HG03521 (cell line): ENCODE measurements at regions not wholly inside any gene's neighbourhood (a gene's known extent, or its start where the extent isn't known, plus 50 kb on each side); places are given as distances from the start of the nearest gene placed in this dataset.
"Not testable (repeated sequence)": the region's sequence is repeated elsewhere in the genome, so short reads cannot be mapped to it uniquely, and the experiment has no call there.

Source experiments
- ATAC-seq: cut with Tn5 transposase; IDR thresholded peaks from one replicate; pipeline ENCODE4 v1.9.1; 2021; ENCODE audit warnings: mild to moderate bottlenecking, moderate library complexity; ENCODE audit not compliant: unreplicated experiment

DNA sequence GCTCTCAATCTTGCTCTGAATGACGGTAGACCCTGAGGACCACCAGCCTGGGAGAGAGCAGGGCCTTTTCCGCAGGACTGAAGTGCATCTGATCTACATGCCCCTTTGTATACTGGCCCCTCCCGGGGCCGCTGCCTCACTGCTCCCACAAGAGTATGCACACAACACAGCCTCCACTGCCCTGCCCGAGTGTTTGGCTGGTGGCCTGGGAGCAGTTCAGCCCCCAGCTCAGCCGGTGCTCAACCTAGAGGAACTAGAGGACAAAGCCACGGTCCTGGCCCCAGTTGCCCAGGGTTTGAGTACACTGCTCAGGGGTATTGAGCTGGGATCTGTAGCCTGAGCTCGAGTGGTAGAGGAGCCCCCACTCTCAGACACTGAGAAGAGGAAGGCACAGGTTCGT lies 118.9 kb upstream of the CAB39 start:
- no peak for ATAC-seq

DNA sequence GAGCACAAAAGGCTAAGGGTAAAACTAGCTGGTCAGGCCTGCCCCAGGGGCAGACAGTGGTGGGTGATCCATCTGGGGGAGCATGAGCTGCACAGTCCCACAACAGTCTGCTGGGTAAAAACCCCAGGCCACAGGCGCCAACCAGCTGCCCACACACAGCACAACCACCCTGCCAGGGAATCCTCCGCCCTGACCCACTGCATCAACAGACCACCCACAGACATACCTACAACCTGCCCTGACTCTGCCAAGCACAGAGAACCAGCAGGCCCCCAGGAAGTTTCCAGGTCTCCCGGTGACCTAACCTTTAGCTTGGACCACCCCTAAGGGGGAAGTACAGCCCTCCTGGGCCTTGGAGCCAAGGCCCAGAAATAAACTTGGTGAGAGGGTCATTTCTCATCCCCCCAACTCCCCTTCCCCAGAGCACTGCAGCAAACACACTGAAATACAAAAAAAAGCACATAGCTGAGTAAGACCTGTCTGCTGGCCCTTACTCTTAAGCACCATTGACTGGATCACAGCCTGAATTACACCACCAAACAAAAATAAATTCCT lies 118.3 kb upstream of the CAB39 start:
- no peak for ATAC-seq

DNA sequence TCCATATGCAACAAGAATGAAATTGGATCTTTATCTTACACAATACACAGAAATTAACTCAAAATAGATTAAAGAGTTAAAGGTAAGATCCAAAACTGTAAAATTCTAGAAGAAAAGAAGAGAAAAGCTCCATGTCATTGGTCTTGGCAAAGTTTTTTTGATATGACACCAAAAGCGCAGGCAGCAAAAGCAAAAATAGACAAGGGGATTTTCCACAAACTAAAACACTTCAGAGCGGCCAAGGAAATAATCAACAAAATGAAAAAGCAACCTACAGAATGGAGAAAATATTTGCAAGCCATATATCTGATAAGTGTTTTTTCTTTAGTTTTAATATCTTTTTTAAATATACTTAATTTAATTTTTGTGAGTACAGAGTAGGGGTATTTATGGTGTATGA lies 112.8 kb upstream of the CAB39 start:
- ATAC-seq, result no peak

DNA sequence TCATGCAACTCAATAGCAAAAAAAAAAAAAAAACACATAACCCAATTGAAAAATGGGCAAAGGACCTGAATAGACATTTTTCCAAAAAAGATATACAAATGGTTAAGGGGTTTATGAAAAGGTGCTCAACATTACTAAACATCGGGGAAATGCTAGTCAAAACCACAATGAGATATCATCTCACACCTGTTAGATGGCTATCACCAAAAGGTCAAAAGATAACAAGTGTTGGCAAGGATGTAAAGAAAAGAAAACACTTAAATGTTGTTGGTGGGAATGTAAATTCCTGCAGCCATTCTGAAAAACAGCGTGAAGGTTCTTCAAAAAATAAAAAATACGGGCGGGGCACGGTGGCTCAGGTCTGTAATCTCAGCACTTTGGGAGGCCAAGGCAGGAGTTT lies 112.4 kb upstream of the CAB39 start:
- no peak for ATAC-seq

DNA sequence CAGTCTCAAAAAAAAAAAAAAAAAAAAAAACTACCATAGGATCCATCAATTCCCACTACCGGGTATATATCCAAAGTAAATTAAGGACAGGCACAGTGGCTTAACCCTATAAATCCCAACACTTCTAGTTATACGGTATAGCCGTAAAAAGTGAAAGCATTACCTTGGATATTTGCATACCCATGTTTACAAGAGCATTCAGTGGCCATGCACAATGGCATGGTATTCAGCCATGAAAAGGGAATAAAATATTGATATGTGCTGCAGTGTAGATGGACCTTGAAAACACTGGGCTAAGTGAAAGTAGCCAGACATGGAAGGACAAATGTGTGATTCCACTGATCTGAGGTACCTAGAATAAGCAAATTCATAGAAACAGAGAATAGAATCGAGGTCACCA lies 111.8 kb upstream of the CAB39 start:
- no peak for ATAC-seq

DNA sequence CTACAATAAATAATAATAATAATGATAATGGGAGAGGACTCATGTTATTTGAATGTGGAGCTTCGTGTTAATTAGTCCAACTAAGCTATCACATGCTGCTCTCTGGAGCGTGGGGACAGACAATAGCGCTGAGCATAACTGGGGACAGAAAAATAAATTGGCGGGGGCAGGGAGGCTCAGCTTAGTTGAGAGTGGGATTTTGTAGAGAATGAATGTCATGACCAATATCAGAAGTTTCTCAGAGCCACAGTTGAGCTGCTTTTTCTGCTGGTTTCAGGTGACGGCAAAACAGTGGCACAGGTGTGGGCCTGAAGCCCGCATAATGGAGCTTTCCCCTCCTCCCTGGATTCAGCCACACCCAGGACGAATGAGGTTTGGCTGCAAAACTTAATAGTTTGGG lies 111.1 kb upstream of the CAB39 start:
- ATAC-seq, result peak; percentile 55

DNA sequence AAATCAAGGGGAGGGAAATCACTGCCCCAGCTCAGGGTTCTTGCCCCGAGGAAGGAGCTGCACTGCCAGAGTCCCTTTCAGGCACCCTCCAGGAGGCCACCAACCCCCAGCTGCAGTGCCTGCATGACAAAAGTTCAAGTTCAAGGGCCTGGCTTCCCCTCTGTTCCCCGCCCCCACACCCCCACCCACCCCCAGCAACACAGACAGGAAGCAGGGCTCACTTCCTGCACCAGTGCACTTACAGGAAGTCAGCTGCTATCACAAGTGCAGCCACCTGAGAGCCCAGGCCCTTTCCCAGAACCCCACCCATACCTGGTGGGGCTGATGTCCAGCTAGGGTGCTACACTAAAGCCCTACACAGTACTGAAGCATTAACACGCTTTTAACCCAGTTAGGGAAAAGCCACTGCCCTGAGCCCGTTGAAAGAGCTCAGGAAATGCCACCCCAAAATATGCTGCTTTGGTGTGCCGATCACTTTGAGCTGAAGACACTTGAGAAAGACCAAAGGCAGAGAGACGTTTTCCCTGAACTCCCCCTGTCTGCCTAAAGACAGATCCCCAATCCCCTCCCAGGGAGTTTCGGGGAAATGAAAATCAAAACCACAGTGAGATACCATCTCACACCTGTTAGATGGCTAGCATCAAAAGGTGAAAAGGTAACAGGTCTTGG lies 109.9 kb upstream of the CAB39 start:
- ATAC-seq, result peak; percentile 43

DNA sequence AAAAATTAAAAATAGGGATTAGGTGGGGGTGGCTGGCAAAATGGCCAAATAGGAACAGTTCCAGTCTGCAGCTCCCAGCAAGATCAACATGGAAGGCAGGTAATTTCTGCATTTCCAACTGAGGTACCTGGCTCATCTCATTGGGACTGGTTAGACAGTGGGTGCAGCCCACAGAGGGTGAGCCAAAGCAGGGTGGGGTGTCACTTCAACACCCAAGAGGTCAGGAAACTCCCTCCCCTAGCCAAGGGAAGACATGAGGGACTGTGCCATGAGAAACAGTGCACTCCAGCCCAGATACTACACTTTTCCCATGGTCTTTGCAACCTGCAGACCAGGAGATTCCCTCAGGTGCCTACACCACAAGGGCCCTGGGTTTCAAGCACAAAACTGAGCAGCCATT lies 109.3 kb upstream of the CAB39 start:
- ATAC-seq, result not testable (repeated sequence)

DNA sequence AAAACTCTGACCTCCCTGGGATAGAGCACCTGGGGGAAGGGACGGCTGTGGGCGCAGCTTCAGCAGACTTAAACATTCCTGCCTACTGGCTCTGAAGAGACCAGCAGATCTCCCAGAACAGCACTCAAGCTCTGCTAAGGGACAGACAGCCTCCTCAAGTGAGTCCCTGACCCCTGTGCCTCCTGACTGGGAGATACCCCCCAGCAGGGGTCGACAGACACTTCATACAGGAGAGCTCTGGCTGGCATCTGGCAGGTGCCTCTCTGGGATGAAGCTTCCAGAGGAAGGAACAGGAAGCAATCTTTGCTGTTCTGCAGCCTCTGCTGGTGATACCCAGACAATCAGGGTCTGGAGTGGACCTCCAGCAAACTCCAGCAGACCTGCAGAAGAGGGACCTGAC lies 108.5 kb upstream of the CAB39 start:
- ATAC-seq, result not testable (repeated sequence)

DNA sequence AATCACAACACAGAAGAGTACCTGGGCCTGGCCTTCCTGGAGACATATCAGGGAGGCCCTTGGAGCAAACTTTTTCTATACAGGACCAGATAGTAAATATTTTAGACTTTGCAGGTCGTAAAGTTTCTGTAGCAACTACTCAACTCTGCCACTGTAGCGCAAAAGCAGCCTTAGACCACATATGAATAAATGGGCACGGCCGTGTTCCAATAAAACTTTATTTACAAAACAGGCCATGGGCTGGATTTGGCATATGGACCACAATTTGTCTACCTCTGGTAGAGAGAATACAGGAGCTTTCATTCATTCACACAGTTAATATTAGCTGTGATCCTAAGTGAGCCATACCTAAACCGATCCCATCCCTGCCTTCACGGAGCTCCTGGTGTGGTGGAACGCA lies 98.6 kb upstream of the CAB39 start:
- ATAC-seq, result no peak

DNA sequence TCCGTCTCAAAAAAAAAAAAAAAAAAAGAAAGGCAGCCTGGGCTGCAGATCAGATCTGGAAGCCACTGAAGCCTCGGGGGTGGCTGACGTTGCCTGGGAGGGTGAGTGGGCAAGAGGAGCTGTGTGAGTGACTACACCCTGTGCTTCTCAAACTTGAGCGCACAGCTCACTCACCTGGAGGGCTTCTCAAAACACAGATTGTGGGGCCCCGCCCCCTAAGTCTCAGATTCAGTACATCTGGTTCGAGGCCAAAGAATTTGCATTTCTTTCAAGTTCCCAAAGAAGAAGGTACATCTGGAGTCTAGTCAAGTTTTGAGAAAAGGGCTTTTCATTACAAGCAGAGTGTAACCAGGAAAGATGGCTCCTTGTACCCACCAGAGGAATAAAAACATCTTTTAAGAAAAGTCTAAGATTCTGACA lies 97.7 kb upstream of the CAB39 start:
- ATAC-seq, result peak; percentile 83

DNA sequence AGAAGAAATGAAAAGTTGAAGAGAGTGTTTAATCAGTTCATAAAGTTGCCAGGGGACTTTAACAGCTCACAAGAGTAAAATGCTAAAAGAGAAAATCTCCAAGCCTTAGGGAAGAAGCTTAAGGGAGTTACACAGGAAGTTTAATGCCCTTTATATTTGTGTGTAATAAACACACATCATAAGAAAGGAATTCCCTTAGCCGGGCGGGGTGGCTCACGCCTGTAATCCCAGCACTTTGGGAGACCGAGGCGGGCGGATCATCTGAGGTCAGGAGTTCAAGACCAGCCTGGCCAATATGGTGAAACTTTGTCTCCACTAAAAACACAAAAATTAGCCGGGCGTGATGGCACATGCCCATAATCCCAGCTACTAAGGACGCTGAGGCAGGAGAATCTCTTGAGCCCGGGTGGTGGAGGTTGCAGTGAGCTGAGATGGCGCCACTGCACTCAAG lies 95.4 kb upstream of the CAB39 start:
- ATAC-seq, result not testable (repeated sequence)

DNA sequence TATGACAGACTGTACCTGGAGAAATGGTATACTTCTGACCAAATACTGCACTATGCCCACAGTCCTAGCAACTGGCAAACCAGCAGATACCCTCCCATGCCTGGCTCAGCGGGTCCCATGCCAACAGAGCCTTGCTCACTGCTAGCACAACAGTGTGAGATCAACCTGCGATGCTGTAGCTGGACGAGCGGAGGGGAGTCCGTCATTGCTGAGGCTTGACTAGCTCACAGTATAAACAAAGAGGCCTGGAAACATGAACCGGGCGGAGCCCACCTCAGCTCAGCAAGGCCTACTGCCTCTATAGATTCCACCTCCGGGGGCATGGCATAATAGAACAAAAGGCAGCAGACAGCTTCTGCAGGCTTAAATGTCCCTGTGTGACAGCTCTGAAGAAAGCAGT lies 93.2 kb upstream of the CAB39 start:
- no peak for ATAC-seq

DNA sequence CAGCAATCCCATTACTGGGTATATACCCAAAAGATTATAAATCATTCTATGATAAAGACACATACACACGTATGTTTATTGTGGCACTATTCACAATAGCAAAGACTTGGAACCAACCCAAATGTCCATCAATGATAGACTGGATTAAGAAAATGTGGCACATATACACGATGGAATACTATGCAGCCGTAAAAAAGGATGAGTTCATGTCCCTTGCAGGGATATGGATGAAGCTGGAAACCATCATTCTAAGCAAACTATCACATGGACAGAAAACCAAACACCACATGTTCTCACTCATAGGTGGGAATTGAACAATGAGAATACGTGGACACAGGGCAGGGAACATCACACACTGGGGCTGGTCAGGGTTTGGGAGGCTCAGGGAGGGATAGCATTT lies 87.4 kb upstream of the CAB39 start:
- not testable (repeated sequence) for ATAC-seq

DNA sequence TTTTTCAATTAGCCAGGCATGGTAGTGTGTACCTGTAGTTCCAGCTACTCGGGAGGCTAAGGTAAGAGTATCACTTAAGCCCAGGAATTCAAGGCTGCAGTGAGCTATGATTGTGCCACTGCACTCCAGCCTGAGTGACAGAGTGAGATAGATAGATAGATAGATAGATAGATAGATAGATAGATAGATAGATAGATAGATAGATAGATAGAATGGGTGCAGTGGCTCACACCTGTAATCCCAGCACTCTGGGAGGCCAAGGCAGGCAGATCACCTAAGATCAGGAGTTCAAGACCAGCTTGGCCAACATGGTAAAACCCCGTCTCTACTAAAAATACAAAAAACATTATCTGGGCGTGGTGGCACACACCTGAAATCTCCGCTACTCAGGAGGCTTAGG lies 85.6 kb upstream of the CAB39 start:
- not testable (repeated sequence) for ATAC-seq

DNA sequence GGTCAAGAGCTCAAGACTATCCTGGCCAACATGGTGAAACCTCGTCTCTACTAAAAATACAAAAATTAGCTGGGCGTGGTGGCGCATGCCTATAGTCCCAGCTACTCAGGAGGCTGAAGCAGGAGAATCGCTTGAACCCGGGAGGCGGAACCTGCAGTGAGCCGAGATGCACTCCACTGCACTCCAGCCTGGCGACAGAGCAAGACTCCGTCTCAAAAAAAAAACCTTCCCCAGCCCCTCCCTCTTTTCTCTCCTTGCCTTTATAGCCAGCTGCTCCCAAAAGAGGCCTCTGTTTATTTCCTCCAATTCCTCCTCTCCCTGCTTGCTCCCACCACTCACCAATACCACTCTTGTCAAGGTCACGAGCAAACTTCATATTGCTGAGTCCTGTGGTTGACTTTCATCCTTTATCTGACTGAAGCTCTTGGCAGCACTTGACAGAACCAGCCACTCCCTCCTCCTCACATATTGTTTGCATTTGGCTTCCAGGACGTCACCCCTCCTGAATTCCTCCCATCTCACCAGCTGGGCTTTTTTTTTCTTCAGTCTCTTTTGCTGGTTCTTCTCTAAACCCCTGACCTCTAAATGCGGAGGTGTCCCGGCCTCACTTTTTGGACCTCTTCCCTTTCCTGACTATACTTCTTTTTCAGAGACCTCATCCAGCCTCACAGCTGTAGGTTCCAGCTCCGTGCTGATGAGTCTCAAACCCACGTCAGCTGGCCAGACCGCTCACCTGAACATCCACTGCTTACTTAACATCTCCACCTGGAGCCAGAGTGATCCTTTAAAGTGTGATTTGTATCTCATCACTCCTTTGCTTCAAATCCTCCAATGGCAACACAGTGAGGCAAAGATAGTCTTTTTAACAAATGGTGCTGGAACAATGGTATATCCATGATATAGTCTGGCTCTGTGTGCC lies 84.6 kb upstream of the CAB39 start:
- no peak for ATAC-seq

DNA sequence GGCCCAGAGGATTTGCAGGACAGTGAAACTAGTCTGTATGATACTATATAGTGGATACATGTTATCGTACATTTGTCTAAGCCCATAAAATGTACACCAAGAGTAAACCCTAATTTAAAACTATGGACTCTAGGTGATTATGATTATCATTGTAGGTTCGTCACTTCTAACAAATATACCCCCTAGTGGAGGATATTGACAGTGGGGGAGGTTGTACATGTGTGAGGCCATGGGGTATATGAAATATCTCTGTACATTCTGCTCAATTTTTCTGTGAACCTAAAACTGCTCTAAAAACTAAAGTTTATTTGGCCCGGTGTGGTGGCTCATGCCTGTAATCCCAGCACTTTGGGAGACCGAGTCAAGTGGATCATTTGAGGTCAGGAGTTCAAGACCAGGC lies 81.2 kb upstream of the CAB39 start:
- no peak for ATAC-seq

DNA sequence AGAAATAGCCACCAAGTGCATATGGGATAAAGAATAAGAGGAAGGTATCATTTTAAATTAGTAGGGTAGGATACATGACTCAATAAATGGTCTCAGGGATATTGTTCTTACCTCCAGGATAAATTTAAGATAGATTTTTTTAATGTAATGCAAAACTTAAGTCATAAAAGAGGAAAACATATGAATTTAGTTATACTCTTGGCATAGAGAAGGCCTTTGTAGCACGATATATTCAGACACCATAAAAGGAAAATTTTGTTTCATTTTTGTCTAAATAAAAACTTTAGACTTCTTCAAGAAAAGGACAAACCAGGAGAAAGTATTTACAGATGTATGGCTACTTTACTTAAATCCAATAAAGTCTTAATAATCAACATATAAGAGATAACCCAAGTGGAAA lies 78.5 kb upstream of the CAB39 start:
- ATAC-seq, result no peak

DNA sequence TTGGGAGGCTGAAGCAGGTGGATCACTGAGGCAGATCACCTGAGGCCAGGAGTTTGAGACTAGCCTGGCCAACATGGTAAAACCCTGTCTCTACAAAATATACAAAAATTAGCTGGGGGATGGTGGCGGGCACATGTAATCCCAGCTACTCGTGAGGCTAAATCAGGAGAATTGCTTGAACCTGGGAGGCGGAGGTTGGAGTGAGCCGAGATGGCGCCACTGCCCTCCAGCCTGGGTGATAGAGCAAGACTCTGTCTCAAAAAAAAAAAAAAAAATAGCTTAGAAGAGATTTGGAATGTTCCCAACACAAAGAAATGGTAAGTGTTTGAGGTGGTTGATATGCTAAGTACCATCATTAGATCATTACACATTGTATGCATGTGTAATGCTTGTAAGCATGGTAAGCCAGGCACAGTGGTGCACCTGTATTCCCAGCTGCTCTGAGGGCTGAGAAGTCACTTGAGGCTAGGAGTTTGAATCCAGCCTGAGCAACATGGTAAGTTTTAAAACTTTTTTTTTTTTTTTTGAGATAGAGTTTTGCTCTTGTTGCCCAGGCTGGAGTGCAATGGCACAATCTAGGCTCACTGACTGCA lies 77.8 kb upstream of the CAB39 start:
- ATAC-seq, result not testable (repeated sequence)

DNA sequence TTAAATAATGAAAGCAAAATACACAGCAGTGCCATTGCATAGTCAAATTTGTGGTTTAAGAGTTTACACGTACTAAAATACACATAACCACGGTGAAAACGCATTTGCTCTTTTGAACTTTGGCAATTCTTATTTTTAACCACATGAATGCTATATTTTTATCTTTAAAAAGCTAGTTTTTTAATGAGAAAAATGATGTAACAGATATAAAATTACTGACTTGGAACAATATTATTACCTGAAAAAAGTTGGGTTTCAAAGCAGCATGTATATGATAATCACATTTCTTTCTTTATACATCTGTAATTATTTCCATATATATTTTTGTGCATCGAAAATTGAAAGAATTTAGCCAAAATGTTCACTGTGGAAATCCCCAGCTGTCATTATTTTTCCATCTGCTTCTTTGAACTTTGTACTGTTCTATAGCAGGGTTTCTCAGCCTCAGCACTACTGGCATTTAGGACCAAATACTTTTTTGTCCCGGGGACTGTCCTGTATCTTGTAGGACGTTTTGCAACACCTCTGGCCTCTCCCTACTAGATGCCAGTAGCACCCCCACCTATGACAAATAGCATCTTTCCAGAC lies 75.9 kb upstream of the CAB39 start:
- ATAC-seq, result peak; percentile 50

DNA sequence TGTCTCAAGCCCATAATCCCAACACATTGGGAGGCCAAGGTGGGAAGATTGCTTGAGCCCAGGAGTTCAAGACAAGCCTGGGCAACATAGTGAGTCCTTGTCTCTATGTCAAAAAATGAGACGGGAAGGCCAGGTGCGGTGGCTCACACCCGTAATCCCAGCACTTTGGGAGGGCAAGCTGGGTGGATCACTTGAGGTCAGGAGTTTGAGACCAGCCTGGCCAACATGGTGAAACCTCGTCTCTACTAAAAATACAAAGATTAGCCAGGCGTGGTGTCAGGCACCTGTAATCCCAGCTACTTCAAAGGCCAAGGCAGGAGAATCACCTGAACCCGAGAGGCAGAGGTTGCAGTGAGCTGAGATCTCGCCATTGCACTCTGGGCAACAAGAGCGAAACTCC lies 75.2 kb upstream of the CAB39 start:
- not testable (repeated sequence) for ATAC-seq
